WTC11 (cell line): ENCODE measurements at regions not wholly inside any gene's neighbourhood (a gene's known extent, or its start where the extent isn't known, plus 50 kb on each side); places are given as distances from the start of the nearest gene placed in this dataset.

Experiments used
- ATAC-seq: fragments of 200-7000 bp; cut with Tn5 transposase; 2 replicates; pipeline ENCODE4 v1.10.0; 2021; ENCODE audit warnings: mild to moderate bottlenecking, moderate library complexity
- CTCF ChIA-PET: fragments of 300-600 bp; sonication (Branson Sonifier 250); formaldehyde crosslinking; loops from one replicate; lab custom pipeline; 2021; ENCODE audit warnings: antibody characterized with exemption; lab: Charles Lee
- POLR2A ChIA-PET: fragments of 350-600 bp; sonication (Branson Sonifier 250); formaldehyde crosslinking; loops from one replicate; lab custom pipeline; 2021; ENCODE audit warnings: antibody characterized with exemption; lab: Charles Lee
- DNase-seq: peaks from one replicate; pipeline ENCODE4 v3.0.0; 2021; ENCODE audit warnings: low spot score
- H3K27ac Mint-ChIP-seq: 2 replicates; pipeline ENCODE4 v1.8.0; 2021; ENCODE audit warnings: mixed read lengths
- H3K27me3 Mint-ChIP-seq: 2 replicates; pipeline ENCODE4 v1.8.0; 2021; ENCODE audit warnings: low read depth, mild to moderate bottlenecking, moderate library complexity, mixed read lengths
- H3K36me3 Mint-ChIP-seq: 2 replicates; pipeline ENCODE4 v1.8.0; 2021; ENCODE audit warnings: mixed read lengths
- H3K4me1 Mint-ChIP-seq: 2 replicates; pipeline ENCODE4 v1.8.0; 2022; ENCODE audit warnings: mixed read lengths
- H3K4me3 Mint-ChIP-seq: 2 replicates; pipeline ENCODE4 v1.8.0; 2021; ENCODE audit warnings: mild to moderate bottlenecking, moderate library complexity, mixed read lengths
- H3K9me3 Mint-ChIP-seq: 2 replicates; pipeline ENCODE4 v1.8.0; 2021; ENCODE audit warnings: mixed read lengths
- HMGA2 ChIP-seq: fragments of 250-450 bp; sonication (Bioruptor Pico); IDR thresholded peaks from 2 replicates; pipeline ENCODE4 v1.4.0; 2021; ENCODE audit warnings: mild to moderate bottlenecking, moderate library complexity
- JAZF1 ChIP-seq: fragments of 250-450 bp; sonication (Bioruptor Pico); IDR thresholded peaks from 2 replicates; pipeline ENCODE4 v1.9.0; 2021; ENCODE audit warnings: moderate library complexity, mild to moderate bottlenecking, inconsistent platforms
- KAT7 ChIP-seq: sonication (generic); formaldehyde crosslinking; IDR thresholded peaks from 2 replicates; pipeline ENCODE4 v1.8.1; 2023; ENCODE audit warnings: missing genetic modification reagents, mild to moderate bottlenecking, borderline replicate concordance
- NFE2L1 ChIP-seq: sonication (generic); formaldehyde crosslinking; IDR thresholded peaks from 2 replicates; pipeline ENCODE4 v1.8.1; 2023; ENCODE audit warnings: missing genetic modification reagents
- NR2C2 ChIP-seq: sonication (generic); formaldehyde crosslinking; IDR thresholded peaks from 2 replicates; pipeline ENCODE4 v1.8.0; 2022; ENCODE audit warnings: mild to moderate bottlenecking, missing genetic modification reagents
- RELA ChIP-seq: sonication (generic); formaldehyde crosslinking; IDR thresholded peaks from 2 replicates; pipeline ENCODE4 v1.8.1; 2022; ENCODE audit warnings: missing genetic modification reagents, mild to moderate bottlenecking, borderline replicate concordance
- SMAD3 ChIP-seq: sonication (generic); formaldehyde crosslinking; IDR thresholded peaks from 2 replicates; pipeline ENCODE4 v1.8.0; 2022; ENCODE audit warnings: missing genetic modification reagents, mild to moderate bottlenecking, borderline replicate concordance
- TCF7 ChIP-seq: sonication (generic); formaldehyde crosslinking; IDR thresholded peaks from 2 replicates; pipeline ENCODE4 v1.8.0; 2022; ENCODE audit warnings: mild to moderate bottlenecking, low read depth, missing genetic modification reagents, moderate library complexity
- TEAD1 ChIP-seq: sonication (generic); formaldehyde crosslinking; IDR thresholded peaks from 2 replicates; pipeline ENCODE4 v1.8.0; 2022; ENCODE audit warnings: mild to moderate bottlenecking, missing genetic modification reagents
- ZBTB21 ChIP-seq: sonication (generic); formaldehyde crosslinking; IDR thresholded peaks from 2 replicates; pipeline ENCODE4 v1.8.1; 2023; ENCODE audit warnings: mild to moderate bottlenecking, missing genetic modification reagents, borderline replicate concordance
- ZNF121 ChIP-seq: sonication (generic); formaldehyde crosslinking; IDR thresholded peaks from 2 replicates; pipeline ENCODE4 v1.8.0; 2023; ENCODE audit warnings: missing genetic modification reagents
- ZNF317 ChIP-seq: sonication (generic); formaldehyde crosslinking; IDR thresholded peaks from 2 replicates; pipeline ENCODE4 v1.8.1; 2023; ENCODE audit warnings: low read depth, mild to moderate bottlenecking, moderate library complexity, missing genetic modification reagents, borderline replicate concordance
- ZNF416 ChIP-seq: fragments of 250-450 bp; sonication (Bioruptor Pico); IDR thresholded peaks from 2 replicates; pipeline ENCODE4 v1.9.0; 2021; ENCODE audit warnings: mild to moderate bottlenecking, inconsistent platforms
- ZNF671 ChIP-seq: fragments of 250-450 bp; sonication (Bioruptor Pico); IDR thresholded peaks from 2 replicates; pipeline ENCODE4 v1.8.0; 2021; ENCODE audit warnings: mild to moderate bottlenecking
- TF ChIP-seq, protein P1 (sequence below): fragments of 250-450 bp; sonication (Bioruptor Pico); IDR thresholded peaks from 2 replicates; pipeline ENCODE4 v1.9.0; 2021; ENCODE audit warnings: mild to moderate bottlenecking
- TF ChIP-seq, protein P2 (sequence below): fragments of 200-600 bp; IDR thresholded peaks from 2 replicates; pipeline ENCODE4 v1.8.0; 2022; ENCODE audit warnings: antibody characterized with exemption
- TF ChIP-seq, protein P3 (sequence below): sonication (generic); formaldehyde crosslinking; IDR thresholded peaks from 2 replicates; pipeline ENCODE4 v1.8.0; 2022; ENCODE audit warnings: mild to moderate bottlenecking, missing genetic modification reagents
- TF ChIP-seq, protein P4 (sequence below): sonication (generic); formaldehyde crosslinking; conservative IDR thresholded peaks from 2 replicates; pipeline ENCODE4 v1.8.1; 2022; ENCODE audit warnings: mild to moderate bottlenecking, missing genetic modification reagents
- TF ChIP-seq, protein P5 (sequence below): sonication (generic); formaldehyde crosslinking; IDR thresholded peaks from 2 replicates; pipeline ENCODE4 v1.8.1; 2022; ENCODE audit warnings: mild to moderate bottlenecking, moderate library complexity, missing genetic modification reagents
- TF ChIP-seq, protein P6 (sequence below): sonication (generic); formaldehyde crosslinking; IDR thresholded peaks from 2 replicates; pipeline ENCODE4 v1.8.0; 2022; ENCODE audit warnings: mild to moderate bottlenecking, missing genetic modification reagents
- TF ChIP-seq, protein P7 (sequence below): sonication (generic); formaldehyde crosslinking; IDR thresholded peaks from 2 replicates; pipeline ENCODE4 v1.8.1; 2022; ENCODE audit warnings: mild to moderate bottlenecking, missing genetic modification reagents, moderate library complexity, borderline replicate concordance
- TF ChIP-seq, protein P8 (sequence below): sonication (generic); formaldehyde crosslinking; IDR thresholded peaks from 2 replicates; pipeline ENCODE4 v1.8.0; 2022; ENCODE audit warnings: mild to moderate bottlenecking, missing genetic modification reagents

DNA sequence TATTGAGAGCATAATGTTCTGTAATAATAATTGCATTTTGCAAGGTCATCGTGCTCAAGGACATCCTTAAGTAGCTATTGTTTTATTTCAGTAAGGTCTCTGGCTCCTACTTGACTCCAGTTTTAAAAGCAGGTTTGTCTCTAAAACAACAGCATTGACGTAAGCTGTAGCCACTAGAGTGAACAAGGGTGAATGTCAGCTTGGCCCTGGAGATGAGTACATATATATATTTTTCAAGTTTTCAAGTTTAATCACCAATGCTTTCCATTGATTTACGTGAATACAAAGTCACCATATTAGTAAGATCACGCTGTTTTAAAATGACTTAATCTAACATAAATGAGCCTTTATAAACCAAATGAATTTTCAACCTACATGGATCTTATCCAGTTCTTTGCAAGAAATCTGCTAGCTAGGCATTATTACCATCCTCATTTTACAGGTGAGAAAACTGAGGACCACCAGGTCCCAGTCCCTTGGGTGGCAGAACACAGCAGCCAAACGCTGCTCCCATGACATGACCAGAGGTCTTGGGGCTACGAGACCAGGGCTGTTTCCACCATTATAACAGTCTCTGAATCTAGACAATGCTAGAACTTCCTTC lies 57.2 kb upstream of the ELMO1 start (continued):
- TF ChIP-seq JAZF1 = no peak

DNA sequence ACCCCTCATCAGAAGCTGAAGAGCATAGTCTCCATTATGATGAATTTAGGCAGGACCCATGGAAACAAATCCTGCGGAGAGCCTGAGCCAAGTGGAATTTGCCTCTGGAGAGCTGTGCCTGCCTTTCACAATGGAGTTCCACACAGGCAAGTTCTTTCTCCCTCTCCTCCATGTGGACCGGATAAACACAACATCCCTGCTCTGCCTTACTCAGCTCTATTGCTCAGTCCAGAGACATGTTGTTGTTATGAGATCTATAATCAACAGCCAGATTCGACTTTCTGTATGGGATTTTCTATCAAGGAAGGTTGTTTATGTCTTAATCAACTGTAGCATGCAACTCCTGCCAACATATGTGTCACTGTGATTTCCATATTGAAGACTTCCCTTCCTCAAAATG lies 59.5 kb upstream of the ELMO1 start:
- DNase-seq = no peak
- ATAC-seq = no peak
- POLR2A ChIA-PET = no interaction called here
- no peaks in the 10 kb centered on the region for H3K9me3 Mint-ChIP-seq
- no peak overlapping the region for H3K4me3 Mint-ChIP-seq
- no peaks in the 10 kb centered on the region for H3K36me3 Mint-ChIP-seq
- peaks cover 30% of the 10 kb centered on the region for H3K4me1 Mint-ChIP-seq
- CTCF ChIA-PET = interaction anchor here (2.0 to 6.1 kb wide), 4 partner anchors 13 to 308 kb away, joined by 8 to 44 read pairs (median 19); no protein-coding TSS in a partner anchor
- TF ChIP-seq ZNF317 (CRISPR knock-in tag) = no peak
- TF ChIP-seq SMAD3 (CRISPR knock-in tag) = no peak
- no peak for TF ChIP-seq TEAD1
- no peak for TF ChIP-seq NR2C2 (CRISPR knock-in tag)
- no peak for TF ChIP-seq ZNF416 (CRISPR knock-in tag)
- no peak for TF ChIP-seq RELA (CRISPR knock-in tag)
- TF ChIP-seq JAZF1 = no peak
- TF ChIP-seq, protein P1, sequence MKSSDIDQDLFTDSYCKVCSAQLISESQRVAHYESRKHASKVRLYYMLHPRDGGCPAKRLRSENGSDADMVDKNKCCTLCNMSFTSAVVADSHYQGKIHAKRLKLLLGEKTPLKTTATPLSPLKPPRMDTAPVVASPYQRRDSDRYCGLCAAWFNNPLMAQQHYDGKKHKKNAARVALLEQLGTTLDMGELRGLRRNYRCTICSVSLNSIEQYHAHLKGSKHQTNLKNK (CRISPR knock-in tag) = no peak
- TF ChIP-seq HMGA2 (CRISPR knock-in tag) = no peak
- H3K27ac Mint-ChIP-seq = no peak overlapping the region
- H3K27me3 Mint-ChIP-seq = no peaks in the 10 kb centered on the region

DNA sequence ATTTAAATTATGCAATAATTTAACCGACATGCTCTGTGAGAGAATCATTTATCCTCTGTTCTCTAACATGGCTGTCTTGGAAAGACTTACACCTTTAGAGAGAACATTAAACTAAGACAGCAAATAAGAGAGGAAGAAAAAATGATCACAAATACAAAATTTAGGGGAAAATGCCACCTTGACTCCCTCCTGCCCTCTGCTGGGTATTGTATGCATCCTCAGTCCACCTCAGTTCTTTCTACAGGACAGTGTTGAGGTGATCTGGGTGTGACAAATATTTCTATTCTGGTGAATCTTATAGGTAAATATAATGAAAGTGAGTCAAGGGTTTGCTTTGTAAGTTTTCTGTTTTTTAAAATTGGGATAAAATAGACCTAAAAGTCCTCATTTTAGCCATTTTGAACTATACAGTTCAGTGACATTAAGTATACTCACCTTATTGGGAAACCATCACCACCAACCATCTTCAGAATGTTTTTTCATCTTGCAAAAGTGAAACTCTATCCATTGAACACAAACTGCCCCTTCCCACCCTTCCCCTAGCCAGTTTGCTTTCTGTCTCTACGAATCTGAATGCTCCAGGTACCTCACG lies 61.5 kb upstream of the ELMO1 start:
- ChIA-PET POLR2A (no interaction called here), CTCF (interaction anchor here (0.6 to 6.1 kb wide), 16 partner anchors 15 to 328 kb away, joined by 3 to 44 read pairs (median 4); partner anchors contain the start of gene ELMO1)
- no peak for DNase-seq
- no peaks in the 10 kb centered on the region for H3K9me3 Mint-ChIP-seq
- peak; percentile 61; the same call in 1 of the 2 replicates for ATAC-seq
- no peaks in the 10 kb centered on the region for H3K27me3 Mint-ChIP-seq
- no peak overlapping the region for H3K27ac Mint-ChIP-seq
- H3K4me1 Mint-ChIP-seq = peaks cover 30% of the 10 kb centered on the region
- H3K36me3 Mint-ChIP-seq = no peaks in the 10 kb centered on the region
- no peak overlapping the region for H3K4me3 Mint-ChIP-seq
- TF ChIP-seq, protein P2, sequence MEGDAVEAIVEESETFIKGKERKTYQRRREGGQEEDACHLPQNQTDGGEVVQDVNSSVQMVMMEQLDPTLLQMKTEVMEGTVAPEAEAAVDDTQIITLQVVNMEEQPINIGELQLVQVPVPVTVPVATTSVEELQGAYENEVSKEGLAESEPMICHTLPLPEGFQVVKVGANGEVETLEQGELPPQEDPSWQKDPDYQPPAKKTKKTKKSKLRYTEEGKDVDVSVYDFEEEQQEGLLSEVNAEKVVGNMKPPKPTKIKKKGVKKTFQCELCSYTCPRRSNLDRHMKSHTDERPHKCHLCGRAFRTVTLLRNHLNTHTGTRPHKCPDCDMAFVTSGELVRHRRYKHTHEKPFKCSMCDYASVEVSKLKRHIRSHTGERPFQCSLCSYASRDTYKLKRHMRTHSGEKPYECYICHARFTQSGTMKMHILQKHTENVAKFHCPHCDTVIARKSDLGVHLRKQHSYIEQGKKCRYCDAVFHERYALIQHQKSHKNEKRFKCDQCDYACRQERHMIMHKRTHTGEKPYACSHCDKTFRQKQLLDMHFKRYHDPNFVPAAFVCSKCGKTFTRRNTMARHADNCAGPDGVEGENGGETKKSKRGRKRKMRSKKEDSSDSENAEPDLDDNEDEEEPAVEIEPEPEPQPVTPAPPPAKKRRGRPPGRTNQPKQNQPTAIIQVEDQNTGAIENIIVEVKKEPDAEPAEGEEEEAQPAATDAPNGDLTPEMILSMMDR = peak; percentile 48; the same call in 1 of the 2 replicates
- TF ChIP-seq, protein P3, sequence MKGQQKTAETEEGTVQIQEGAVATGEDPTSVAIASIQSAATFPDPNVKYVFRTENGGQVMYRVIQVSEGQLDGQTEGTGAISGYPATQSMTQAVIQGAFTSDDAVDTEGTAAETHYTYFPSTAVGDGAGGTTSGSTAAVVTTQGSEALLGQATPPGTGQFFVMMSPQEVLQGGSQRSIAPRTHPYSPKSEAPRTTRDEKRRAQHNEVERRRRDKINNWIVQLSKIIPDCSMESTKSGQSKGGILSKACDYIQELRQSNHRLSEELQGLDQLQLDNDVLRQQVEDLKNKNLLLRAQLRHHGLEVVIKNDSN = no peak

DNA sequence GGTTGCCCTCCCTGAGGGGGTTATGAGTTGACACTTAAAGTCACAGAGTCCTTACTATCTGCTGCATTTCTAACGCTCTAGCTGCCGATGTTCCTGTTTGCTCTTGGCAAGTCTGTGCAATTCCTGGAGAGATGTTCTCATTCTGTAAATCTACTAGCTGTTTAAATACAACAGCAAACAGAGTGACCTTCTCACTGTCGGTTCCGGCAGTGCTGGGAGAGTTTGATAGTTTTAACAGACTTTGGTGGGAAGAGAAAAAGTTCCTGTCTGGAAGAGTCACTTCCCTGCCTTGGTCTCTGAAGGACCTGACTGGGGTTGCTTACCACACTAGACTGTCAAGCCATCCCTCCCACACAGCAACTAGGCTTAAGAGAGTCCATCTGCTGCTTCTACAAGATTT lies 63.3 kb upstream of the ELMO1 start:
- Mint-ChIP-seq H3K36me3 (no peaks in the 10 kb centered on the region), H3K4me1 (peaks cover 16% of the 10 kb centered on the region), H3K4me3 (no peak overlapping the region), H3K27ac (no peak overlapping the region), H3K27me3 (no peaks in the 10 kb centered on the region), H3K9me3 (no peaks in the 10 kb centered on the region)
- ChIA-PET POLR2A (no interaction called here), CTCF (interaction anchor here (0.9 to 2.3 kb wide), 2 partner anchors 17 to 277 kb away, joined by 3 to 9 read pairs; no protein-coding TSS in a partner anchor)
- no peak for DNase-seq
- ATAC-seq = no peak
- no peak for TF ChIP-seq TCF7 (CRISPR knock-in tag)
- TF ChIP-seq ZNF671 = no peak
- TF ChIP-seq, protein P4, sequence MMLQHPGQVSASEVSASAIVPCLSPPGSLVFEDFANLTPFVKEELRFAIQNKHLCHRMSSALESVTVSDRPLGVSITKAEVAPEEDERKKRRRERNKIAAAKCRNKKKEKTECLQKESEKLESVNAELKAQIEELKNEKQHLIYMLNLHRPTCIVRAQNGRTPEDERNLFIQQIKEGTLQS (CRISPR knock-in tag) = no peak
- TF ChIP-seq ZNF121 = no peak
- TF ChIP-seq, protein P5, sequence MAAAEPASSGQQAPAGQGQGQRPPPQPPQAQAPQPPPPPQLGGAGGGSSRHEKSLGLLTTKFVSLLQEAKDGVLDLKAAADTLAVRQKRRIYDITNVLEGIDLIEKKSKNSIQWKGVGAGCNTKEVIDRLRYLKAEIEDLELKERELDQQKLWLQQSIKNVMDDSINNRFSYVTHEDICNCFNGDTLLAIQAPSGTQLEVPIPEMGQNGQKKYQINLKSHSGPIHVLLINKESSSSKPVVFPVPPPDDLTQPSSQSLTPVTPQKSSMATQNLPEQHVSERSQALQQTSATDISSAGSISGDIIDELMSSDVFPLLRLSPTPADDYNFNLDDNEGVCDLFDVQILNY = no peak
- TF ChIP-seq, protein P6, sequence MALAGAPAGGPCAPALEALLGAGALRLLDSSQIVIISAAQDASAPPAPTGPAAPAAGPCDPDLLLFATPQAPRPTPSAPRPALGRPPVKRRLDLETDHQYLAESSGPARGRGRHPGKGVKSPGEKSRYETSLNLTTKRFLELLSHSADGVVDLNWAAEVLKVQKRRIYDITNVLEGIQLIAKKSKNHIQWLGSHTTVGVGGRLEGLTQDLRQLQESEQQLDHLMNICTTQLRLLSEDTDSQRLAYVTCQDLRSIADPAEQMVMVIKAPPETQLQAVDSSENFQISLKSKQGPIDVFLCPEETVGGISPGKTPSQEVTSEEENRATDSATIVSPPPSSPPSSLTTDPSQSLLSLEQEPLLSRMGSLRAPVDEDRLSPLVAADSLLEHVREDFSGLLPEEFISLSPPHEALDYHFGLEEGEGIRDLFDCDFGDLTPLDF (CRISPR knock-in tag) = no peak
- TF ChIP-seq, protein P7, sequence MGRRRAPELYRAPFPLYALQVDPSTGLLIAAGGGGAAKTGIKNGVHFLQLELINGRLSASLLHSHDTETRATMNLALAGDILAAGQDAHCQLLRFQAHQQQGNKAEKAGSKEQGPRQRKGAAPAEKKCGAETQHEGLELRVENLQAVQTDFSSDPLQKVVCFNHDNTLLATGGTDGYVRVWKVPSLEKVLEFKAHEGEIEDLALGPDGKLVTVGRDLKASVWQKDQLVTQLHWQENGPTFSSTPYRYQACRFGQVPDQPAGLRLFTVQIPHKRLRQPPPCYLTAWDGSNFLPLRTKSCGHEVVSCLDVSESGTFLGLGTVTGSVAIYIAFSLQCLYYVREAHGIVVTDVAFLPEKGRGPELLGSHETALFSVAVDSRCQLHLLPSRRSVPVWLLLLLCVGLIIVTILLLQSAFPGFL (CRISPR knock-in tag) = no peak
- TF ChIP-seq, protein P8, sequence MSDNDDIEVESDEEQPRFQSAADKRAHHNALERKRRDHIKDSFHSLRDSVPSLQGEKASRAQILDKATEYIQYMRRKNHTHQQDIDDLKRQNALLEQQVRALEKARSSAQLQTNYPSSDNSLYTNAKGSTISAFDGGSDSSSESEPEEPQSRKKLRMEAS (CRISPR knock-in tag) = no peak
- TF ChIP-seq KAT7 (CRISPR knock-in tag) = no peak
- TF ChIP-seq ZBTB21 (CRISPR knock-in tag) = no peak
- no peak for TF ChIP-seq RELA (CRISPR knock-in tag)
- TF ChIP-seq NFE2L1 (CRISPR knock-in tag) = no peak
